Choroid plexus epithelial cell (primary cell): ENCODE measurements at regions not wholly inside any gene's neighbourhood (a gene's known extent, or its start where the extent isn't known, plus 50 kb on each side); places are given as distances from the start of the nearest gene placed in this dataset.

Source experiments
- DNase-seq: peaks from one replicate; pipeline ENCODE4 v3.0.0-alpha.2; 2010; ENCODE audit warnings: low read depth
- H3K4me3 ChIP-seq: 2 replicates; pipeline ENCODE4 v1.5.1; 2011; ENCODE audit warnings: low read depth, mild to moderate bottlenecking, control low read depth, low read length, moderate library complexity
- TF ChIP-seq, protein P1 (sequence below): conservative IDR thresholded peaks from 2 replicates; pipeline ENCODE4 v1.5.1; 2011; ENCODE audit warnings: low read depth, mild to moderate bottlenecking, control low read depth, inconsistent platforms, low read length, moderate library complexity

DNA sequence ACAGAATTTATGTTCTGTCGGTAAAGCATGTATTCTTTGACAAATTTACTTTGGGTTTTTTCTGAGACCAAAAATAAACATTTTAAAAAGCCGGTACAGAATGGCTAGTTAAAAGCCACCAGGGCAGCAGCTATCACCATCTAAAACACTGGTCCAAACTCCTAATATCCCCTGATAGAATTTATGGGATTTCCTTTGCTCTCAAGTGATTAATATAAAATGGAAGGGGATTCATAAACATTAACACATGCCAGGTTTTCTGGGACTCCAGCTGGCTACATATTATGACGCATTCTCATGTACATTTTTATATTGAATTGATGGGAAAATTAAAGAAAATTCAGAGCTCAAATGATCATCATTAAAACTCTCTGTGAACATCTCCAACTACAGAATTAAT lies 640.8 kb downstream of the C12orf50 start:
- no peak for DNase-seq
- TF ChIP-seq, protein P1, sequence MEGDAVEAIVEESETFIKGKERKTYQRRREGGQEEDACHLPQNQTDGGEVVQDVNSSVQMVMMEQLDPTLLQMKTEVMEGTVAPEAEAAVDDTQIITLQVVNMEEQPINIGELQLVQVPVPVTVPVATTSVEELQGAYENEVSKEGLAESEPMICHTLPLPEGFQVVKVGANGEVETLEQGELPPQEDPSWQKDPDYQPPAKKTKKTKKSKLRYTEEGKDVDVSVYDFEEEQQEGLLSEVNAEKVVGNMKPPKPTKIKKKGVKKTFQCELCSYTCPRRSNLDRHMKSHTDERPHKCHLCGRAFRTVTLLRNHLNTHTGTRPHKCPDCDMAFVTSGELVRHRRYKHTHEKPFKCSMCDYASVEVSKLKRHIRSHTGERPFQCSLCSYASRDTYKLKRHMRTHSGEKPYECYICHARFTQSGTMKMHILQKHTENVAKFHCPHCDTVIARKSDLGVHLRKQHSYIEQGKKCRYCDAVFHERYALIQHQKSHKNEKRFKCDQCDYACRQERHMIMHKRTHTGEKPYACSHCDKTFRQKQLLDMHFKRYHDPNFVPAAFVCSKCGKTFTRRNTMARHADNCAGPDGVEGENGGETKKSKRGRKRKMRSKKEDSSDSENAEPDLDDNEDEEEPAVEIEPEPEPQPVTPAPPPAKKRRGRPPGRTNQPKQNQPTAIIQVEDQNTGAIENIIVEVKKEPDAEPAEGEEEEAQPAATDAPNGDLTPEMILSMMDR = no peak
- H3K4me3 ChIP-seq = no peak overlapping the region

DNA sequence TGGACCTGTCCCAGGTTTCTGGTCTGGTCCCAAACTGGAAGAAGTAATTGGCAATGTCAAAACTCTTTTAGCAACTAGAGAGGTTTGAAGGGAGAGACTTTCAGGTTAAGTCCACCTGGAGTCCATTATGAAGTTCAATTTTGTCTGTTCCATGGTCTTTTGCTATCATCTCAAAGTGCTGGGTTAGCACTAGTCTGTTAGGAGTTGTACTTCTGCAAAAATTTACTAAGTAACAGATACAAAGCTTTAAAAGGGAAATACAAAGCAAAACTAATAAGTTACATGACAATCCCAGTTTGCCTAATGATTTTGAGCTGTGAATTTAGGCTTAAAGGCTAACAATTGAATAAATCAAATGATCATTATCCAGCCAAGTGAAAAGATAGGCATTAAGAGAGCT lies 643.9 kb downstream of the C12orf50 start:
- no peak for DNase-seq
- no peak overlapping the region for H3K4me3 ChIP-seq
- TF ChIP-seq, protein P1 = no peak

DNA sequence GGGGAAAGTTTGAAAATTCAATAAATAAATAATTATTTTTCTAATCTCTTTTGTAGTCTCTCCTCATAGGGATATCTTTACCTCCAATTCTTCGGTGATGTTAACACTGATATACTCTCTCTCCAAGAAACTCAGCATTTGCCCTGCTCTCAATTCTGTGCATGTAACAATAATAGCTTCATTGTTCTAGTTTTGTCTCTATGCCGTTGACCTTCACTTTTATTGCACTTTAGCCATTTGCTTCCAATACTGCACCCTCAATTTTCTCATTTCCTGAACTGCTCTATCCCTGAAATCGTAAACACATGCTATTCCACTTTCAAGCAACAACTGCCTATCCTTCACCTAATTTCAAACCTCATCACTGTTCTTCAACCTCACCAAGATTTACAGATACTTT lies 645.0 kb downstream of the C12orf50 start:
- TF ChIP-seq, protein P1 = no peak
- DNase-seq = no peak
- H3K4me3 ChIP-seq = no peak overlapping the region

DNA sequence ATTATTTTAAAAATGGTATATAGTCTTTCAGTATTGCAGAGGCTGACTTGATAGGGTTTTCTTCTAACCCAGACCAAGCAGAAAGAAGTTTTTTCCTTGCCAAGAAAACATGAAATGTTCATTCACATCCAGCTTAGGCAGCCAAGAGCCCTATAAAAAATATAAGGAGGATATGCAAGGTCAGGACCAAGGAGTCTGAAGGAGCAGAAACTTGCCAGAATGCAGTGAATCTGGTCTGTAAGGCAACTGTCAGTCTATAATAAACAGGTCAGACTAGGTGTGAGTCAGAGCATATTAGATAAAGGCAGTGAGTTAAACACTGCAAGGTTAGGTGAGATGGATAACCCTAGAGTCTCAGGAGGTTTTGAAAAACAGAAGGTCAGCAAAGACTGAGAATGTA lies 645.5 kb downstream of the C12orf50 start:
- TF ChIP-seq, protein P1 = no peak
- peak; percentile 29 for DNase-seq
- no peak overlapping the region for H3K4me3 ChIP-seq

DNA sequence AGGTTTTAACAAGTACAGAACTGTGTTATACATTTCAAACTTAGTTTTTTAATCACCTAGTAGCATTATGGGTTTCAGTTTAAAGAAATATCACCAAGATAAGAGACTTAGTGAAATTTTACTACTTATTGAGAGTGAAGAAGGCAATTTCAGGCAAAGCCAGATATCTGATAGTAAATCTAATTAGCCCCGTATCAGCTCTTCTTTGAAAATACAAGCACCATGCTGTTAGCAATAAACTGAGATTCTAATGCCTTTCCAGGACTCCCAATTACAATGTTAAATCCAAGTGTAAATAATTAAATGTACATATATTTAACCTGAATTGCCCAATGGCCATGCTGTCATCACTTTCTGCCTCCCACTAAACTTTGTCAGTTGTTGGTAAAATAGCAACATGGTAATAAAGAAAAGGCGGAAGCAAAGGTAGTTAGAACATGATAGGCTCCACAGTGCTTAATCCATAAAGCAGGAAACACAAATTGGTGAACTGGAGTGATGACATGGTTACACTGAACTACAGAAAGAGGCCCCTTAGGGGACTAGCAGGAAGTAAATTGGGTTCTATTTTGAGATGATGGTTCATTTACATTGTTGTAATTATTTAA lies 646.1 kb downstream of the C12orf50 start:
- no peak overlapping the region for H3K4me3 ChIP-seq
- TF ChIP-seq, protein P1 = no peak
- no peak for DNase-seq

DNA sequence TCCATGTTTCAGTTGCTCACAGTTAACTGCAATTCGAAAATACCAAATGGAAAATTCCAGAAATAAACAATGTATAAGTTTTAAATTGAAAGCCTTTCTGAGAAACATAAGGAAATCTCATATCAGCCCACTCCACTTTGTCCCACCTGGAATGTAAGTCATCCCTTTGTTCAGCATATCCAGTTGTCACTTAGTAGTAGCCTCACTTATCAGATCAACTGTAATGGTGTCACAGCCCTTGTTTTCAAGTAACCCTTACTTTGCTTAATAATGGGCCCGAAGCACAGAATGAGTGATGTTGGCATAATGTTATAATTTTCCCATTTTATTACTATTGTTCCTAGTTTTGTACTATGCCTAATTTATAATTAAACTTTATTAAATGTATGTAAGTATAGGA lies 646.8 kb downstream of the C12orf50 start:
- TF ChIP-seq, protein P1 = no peak
- DNase-seq = no peak
- H3K4me3 ChIP-seq = no peak overlapping the region

DNA sequence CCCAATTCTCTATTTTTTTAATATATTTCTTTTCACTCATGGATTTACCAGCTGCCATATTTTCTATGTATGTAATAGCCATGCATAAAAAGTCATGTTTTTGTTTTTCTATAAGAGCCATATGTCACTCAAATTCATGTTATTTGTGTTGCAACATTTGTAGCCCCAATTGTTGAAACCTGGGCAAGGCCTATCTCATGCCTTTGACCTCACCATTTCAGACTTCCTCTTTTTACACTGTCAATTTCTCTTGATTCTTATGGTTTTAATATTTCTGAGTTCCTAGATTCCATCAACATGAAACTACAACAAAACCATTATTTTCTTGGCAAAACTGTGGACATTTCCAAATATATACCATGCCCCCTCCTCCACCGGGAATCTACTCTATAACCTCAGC lies 647.5 kb downstream of the C12orf50 start:
- TF ChIP-seq, protein P1 = no peak
- no peak overlapping the region for H3K4me3 ChIP-seq
- DNase-seq = no peak
